Sigmoid colon (tissue), 4 donors: ENCODE measurements at regions not wholly inside any gene's neighbourhood (a gene's known extent, or its start where the extent isn't known, plus 50 kb on each side); places are given as distances from the start of the nearest gene placed in this dataset.

ENCODE experiments used
- CTCF ChIP-seq, 4 experiments: fragments of 450-650 bp in 3 of 4; fragments of 200-600 bp in 1 of 4; IDR thresholded peaks; one replicate each; pipeline ENCODE4 v1.5.1; 2016 to 2019; ENCODE audit warnings: antibody characterized with exemption in 4 of 4, mild to moderate bottlenecking in 3 of 4, moderate library complexity in 2 of 4
- POLR2AphosphoS5 ChIP-seq, 4 donors: sonication (generic); formaldehyde crosslinking; IDR thresholded peaks; one replicate each; pipeline ENCODE4 v1.6.1; 2017; ENCODE audit warnings: antibody characterized with exemption in 4 of 4

- TF ChIP-seq CTCF (IDR thresholded peaks at IDR 0.05) (no peak), POLR2AphosphoS5 (IDR thresholded peaks at IDR 0.05) (no peak)
Measured at GRCh38 chr5:74560245-74560644, 80.3 kb downstream of the ENC1 start.
